ENCODE measurements at regions not wholly inside any gene's neighbourhood (a gene's known extent, or its start where the extent isn't known, plus 50 kb on each side); places are given as distances from the start of the nearest gene placed in this dataset.

DNA sequence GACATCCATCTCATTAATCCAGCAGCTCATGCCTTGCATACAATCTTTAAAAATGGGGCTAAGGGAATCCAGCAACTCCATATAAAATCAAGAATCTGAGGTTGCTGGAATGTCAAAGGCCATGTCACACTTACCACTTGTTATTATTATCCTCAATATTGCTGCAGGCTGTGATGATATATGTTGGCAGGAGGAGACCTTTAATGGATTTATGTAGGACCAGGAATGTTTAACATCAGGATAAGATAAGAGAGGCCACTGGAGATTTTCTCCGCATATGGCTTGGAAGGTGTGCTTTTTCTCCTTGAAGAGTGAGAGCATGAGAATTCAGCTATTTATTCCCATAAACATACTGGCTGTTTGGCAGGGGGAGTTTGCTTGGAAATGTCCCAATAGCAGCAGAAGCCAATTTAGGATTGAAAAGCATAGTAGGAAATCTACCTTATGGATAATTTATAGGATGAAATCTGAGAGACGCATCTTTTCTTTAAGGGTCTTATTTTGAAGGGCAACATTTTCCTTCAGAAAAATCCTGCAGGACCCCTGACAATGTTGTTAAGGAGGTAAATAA, 481.4 kb downstream of the AGTPBP1 start:
- TF ChIP-seq, protein P1, sequence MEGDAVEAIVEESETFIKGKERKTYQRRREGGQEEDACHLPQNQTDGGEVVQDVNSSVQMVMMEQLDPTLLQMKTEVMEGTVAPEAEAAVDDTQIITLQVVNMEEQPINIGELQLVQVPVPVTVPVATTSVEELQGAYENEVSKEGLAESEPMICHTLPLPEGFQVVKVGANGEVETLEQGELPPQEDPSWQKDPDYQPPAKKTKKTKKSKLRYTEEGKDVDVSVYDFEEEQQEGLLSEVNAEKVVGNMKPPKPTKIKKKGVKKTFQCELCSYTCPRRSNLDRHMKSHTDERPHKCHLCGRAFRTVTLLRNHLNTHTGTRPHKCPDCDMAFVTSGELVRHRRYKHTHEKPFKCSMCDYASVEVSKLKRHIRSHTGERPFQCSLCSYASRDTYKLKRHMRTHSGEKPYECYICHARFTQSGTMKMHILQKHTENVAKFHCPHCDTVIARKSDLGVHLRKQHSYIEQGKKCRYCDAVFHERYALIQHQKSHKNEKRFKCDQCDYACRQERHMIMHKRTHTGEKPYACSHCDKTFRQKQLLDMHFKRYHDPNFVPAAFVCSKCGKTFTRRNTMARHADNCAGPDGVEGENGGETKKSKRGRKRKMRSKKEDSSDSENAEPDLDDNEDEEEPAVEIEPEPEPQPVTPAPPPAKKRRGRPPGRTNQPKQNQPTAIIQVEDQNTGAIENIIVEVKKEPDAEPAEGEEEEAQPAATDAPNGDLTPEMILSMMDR (conservative IDR thresholded peaks at IDR 0.05; ENCODE audit: low read depth, low read length), result no peak
- no peak for TF ChIP-seq EZH2 (IDR thresholded peaks at IDR 0.05; ENCODE audit: borderline replicate concordance, low read depth, low read length, poor library complexity, severe bottlenecking)
